SW480 (cell line): ENCODE measurements at regions not wholly inside any gene's neighbourhood (a gene's known extent, or its start where the extent isn't known, plus 50 kb on each side); places are given as distances from the start of the nearest gene placed in this dataset.
"Not testable (repeated sequence)": the region's sequence is repeated elsewhere in the genome, so short reads cannot be mapped to it uniquely, and the experiment has no call there.

Experiments used
- DNase-seq: peaks from one replicate; pipeline ENCODE4 v3.0.0-alpha.2; 2016; ENCODE audit warnings: low spot score

DNA sequence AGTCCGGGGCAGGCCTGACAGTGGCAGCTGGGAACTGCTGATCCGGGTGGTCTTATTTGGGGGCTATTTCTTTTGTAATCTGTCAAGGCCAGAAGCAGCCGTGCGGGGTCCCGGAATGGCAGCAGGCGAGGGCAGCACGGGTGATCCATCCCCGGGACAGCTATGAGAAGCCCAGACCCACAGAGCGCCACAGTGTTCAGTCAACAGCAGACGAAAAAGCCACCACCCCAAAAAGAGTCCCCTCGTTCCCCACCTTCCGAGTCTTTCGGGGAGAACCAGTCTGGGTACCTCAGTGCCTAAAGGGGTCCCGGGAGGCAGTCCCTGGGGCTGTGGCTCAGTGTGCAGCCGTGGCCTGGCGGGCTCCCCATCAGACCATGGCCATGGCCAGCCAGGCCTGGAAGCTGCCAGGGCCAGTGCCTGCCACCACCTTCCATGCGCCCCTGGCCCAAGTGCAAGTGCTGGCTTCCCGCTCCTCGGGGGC is 125.1 kb upstream of the KCTD7 start:
- DNase-seq, result no peak

DNA sequence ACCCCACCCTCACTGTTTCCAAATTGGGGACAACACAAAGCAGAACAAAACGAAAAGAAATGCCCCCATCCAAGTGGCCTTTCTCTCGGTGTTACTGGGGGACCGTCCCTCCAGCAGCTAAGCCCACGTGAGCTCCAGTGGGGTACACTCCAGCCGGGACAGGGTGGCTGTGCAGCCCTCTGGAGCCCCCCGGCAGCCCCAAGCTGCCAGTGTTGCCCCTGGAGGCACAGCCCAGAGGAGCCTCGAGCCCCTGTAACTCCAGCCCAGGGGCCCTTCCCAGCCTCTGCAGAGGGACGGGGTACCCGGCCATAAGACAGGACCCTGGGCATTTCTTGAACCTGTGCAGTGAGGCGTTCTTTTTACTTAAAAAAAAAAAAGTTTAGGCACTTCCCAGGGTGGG is 124.5 kb upstream of the KCTD7 start:
- no peak for DNase-seq

DNA sequence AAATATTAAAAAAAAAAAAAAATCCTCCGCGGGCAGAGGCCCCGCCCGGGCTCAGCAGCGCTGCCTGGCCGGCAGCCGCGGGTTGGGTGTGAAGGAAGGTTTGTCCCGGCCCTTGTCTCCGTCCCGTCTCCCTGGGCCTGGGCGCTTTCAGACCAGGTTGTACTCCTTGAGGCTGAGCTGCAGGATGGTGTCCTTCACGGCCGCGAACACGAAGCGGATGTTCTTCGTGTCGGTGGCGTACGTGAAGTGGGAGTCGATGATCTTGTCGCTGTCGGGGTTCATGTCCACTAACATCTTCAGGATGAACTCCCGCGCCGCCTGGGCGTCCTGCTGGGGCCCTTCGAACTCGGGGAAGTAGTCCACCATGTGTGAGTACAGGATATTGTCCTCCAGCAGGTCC is 123.7 kb upstream of the KCTD7 start:
- no peak for DNase-seq

DNA sequence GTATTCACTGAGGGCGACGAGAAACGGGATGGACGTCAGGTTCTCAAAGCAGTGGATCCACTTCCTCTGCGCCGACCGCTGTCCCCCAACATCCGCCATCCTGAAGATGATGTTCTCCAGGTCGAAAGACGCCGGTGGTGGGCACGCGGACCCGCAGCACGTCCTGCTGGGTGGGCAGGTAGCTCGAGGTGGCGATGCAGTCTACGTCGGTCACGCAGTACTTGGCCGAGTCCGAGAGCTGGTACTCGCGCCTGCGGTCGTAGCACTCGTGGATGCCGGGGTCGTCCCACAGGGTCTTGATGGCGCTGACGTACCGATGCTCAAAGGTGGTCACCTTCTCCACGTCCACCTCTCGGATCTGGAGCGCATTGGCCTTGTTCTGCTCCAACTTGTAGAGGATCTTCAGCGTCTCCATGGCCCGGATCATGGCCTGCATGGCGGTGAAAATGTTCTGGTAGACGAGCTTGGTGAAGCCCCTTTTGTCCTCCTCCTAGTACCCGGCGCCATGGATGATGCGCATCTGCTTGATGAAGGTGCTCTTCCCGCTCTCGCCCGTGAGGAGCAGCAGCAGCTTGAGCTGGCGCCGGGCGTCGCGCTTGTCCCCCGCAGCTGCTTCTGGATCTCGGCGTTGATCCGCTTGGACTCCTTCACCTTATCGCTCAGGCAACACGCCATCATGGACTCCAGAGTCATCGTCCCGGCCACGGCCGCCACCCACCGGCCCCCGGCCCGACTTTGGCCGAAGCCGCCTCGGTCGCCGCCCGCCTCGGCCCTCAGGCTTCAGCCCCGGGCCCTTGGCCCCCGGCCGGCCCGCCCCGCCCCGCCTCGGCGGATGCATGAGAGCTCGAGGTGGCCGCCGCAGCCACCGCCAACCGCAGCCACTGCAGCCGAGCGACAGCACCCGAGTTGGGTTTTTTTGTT is 122.9 kb upstream of the KCTD7 start:
- DNase-seq, result no peak

DNA sequence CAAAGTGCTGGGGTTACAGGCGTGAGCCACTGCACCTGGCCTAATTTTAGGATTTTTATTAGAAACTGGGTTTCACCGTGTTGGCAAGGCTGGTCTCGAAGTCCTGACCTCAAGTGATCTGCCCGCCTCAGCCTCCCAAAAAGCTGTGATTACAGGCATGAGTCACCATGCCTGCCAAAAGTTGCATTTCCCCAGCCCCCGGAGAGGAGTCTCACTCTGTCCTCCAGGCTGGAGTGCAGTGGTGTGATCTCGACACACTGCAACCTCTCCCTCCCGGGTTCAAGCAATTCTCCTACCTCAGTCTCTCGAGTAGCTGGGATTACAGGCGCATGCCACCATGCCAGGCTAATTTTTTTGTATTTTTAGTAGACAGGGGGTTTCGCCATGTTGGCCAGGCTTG is 122.0 kb upstream of the KCTD7 start:
- not testable (repeated sequence) for DNase-seq

DNA sequence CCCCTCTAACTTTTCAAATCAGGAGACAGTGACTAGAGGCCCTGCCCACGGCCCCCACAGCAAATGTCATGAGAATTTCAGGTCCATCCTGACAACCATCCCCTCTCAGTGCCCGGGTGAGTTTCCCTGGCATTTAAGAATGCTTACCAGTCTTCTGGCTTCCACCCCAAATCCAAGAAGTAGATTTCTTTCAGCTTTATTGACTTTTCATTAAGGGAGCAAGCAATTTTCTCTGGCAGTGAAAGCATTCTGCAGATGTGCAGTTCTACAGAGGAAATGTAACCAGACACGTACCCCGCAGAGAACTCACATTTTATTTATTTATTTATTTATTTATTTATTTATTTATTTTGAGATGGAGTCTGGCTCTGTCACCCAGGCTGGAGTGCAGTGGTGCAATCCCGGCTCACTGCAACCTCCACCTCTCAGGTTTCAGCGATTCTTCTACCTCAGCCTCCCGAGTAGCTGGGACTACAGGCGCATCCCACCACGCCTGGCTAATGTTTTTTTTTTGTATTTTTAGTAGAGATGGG is 120.9 kb upstream of the KCTD7 start:
- no peak for DNase-seq

DNA sequence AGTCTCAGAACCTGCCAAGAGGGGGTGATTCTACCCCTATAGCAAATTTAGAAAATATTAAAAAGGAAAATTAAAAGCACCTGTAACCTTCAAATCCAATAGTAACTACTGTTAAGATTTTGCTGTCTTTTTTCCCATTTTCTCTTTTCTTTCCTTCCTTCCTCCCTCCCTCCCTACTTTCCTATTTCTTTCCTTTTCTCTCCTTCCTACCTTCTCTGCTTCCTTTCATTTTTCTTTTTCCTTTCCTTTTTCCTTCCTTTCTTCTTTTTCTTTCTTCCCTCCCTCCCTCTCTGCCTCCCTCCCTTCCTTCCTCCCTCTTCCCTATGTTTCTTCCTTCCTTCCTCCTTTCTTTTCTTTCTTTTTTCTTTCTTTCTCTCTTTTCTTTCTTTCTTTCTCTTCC is 120.2 kb upstream of the KCTD7 start:
- no peak for DNase-seq

DNA sequence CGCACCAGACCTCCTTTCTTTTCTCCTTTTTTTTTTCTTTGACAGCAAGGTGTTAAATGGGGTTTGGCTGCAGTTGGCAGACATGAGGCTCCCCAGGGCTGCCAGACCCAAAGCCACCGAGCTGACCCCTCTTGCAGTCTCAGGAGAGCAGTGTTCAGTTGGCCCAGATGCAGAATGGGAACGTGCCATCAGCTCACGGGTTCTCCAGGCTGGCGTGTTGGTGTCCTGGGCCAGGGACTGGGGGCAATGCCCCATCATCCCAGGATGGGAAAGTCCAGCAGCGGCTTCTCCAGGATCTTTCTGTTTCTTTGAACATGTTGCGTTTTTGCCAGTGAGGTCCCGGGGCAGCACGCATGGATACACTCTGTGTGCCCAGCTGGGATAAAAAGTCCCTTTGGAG is 114.6 kb upstream of the KCTD7 start:
- no peak for DNase-seq

DNA sequence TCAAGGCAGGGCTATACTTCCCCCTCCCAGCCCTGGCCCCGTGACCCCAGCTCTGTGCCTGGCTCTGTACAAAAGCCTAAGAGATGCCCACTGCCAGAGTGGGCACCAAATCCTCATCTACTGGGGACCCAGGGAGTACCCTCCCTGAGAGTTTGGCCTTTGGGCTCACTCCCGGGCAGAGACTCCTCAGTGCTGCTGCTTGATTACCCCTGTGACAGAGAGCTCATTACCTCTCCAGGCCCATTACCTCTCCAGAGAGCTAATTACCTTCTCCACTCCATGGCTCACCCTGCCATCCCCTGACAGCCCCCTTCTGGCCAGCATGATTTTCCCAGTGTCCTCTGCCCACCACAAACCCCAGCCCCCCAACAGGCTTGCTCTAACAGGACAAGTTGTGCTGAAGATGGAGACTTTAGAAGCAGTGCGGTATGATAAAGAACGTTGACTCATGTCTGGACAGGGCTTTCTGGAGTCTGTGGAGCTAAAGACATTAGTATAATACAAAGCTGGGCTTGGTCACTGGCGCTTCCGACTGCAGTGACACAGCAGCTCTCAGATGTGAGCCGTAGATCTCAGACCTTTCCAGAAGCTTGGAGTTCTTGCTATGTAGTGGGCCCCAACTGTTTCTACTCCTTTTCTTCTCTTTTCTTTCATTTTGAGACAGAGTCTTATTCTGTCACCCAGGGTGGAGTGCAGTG is 111.3 kb upstream of the KCTD7 start:
- no peak for DNase-seq

DNA sequence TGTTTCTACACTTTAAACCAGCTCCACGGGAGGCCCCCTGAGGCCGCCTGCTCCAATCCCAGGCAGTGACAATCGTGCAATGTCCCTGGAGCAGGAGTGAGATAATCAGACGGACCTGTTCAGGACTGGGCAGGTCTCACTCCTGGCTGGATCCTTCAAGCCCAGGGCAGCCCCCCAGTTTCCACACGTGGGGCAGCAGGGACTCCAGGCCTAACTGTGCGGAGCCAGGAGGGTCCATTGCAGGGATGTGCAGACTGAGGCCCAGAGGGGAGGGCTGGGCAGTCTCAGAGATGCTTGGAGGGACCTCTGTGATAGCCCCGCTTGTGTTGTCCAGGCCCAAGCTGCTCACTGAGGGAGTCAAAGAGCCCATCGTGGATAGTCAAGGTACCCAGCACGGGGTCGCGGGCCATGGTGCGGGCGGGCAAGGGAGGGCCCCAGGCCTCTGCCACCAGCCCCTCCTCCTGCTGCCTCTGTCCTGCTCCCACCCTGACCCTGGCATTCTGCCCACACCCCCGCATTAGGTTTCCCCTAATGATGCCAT is 110.5 kb upstream of the KCTD7 start:
- no peak for DNase-seq

DNA sequence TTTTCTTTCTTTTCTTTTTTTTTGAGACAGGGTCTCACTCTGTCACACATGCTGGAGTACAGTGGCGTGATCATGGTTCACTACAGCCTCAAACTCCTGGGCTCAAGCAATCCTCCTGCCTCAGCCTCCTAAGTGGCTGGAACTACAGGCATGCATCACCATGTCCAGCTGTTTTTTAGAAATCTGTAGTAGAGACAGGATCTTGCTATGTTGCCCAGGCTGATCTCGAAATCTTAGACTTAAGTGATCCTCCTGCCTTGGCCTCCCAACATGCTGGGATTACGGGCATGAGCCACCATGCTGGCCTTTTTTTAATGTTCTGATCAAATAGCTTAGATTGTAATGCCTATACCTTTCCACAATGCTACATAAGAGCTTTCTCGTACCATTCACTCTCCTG is 107.0 kb upstream of the KCTD7 start:
- no peak for DNase-seq

DNA sequence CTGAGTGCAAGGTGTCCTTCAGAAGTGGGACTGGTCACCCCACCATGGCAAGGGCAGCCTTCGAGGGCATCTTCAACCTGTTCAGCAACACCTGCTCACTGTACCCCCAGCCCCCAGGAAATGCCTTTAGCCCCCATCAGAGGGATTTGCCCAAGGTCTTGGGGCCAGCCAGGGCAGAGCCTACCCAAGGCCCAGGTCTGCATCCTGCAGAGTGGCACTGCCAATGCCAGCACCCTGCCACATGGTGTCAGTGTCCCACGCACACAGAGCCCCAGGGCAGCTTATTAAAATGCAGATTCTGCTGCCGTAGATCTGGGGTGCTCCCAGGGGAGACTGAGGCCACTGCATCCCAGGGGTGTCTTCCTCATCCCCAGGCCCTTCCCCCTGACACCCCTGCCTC is 106.2 kb upstream of the KCTD7 start:
- DNase-seq, result no peak

DNA sequence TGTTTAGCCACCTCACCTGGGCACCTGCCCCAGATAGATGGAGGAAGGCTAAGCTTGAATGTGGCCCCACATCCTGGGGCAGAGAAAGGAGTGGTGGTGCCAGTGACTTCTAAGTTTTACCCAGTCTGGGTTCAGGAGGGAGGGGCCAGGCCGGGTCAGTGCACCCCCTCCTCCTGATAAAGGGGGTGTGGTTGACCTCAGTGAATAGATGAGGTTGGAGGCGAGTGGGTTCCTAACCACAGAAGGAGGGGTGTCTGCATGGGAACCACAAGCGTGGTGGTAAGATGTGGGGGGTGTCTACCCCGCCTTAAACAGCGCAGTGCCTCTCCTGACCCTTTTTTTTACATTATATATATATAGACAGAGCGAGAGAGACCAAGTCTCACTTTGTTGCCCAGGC is 105.3 kb upstream of the KCTD7 start:
- no peak for DNase-seq

DNA sequence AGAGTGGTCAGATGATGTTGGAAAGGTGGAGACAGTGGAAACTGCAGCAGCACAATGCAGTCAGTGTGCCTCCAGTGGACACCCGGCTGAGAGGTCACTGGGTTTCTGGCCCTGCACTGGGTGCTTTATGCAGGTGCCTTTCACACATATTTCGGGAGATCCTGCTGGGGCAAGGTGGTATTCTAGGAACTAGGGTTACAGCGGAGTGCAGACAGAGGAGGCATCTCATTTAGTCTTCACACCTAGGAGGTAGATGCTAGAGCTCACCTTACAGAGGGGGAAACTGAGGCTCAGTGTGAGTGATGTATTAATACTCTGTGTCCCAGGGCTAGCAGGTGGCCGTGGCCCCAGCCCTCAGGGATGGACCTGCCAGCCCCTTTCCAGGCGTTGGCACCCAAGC is 103.9 kb upstream of the KCTD7 start:
- DNase-seq, result no peak

DNA sequence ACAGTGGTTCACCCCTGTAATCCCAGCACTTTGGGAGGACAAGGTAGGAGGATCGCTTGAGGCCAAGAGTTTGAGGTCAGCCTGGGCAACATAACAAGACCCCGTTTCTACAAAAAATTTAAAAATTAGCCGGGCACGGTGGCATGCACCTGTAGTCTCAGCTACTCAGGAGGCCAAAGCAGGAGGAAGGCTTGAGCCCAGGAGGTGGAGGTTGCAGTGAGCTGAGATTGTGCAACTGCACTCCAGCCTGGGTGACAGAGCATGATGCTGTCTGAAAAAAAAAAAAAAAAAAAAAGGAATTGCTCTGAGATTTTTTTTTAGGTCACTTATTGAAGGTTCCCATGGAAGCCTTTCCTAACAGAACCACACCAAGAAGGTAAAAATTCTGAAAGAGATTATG is 101.9 kb upstream of the KCTD7 start:
- DNase-seq, result not testable (repeated sequence)

DNA sequence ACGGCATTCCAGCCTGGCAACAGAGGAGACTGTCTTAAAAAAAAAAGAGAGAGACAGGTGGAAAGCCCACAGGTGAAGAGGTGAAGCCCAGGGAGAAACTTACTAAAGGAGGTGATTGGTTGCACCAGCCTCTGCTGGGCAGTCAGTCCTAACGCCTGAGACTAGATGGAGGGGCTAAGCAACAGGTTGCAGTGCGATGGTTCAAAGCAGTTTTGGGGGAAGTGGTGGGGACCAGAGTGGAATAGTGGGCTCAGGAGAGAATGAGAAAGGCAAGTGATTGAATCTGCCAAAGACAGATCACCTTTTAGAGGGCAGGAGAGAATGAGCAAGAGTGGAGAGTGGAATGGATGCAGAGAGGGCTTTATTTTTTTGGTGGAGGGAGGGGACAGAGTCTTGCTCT is 100.0 kb upstream of the KCTD7 start:
- DNase-seq, result no peak

DNA sequence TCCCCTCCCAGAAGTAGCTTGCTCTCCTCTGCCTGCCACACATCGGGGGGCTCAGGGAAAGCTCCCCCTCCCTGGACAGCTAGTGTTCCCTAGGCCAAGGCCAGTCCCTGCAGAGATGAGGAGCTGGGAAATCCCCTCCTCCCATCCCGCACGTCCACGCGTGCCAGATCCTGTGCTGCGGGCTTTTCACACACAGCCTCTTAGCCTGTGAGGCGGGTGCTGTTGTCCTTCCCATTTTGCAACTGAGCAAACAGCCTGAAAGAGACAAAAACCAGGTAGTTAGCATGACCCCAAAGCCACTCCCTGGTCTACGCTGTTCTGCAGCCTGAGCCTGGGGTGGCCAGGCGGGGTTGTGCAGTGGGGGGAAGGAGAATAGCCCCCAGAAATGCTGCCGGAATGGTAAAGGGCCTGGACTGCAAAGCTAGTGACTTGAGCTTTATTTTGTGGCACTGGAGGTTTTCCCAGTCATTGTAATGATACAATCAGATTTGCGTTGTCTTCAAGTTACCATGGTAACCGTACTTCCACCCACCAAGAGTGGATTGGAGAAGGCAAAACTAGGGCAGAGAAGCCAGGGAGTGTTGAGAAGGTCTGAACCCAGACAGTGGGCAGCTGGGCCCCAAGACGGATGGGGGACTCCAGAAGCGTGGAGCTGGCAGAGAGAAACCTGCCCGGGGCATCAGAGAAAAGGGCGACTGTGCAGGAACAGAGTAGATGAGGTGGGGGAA is 98.6 kb upstream of the KCTD7 start:
- no peak for DNase-seq

DNA sequence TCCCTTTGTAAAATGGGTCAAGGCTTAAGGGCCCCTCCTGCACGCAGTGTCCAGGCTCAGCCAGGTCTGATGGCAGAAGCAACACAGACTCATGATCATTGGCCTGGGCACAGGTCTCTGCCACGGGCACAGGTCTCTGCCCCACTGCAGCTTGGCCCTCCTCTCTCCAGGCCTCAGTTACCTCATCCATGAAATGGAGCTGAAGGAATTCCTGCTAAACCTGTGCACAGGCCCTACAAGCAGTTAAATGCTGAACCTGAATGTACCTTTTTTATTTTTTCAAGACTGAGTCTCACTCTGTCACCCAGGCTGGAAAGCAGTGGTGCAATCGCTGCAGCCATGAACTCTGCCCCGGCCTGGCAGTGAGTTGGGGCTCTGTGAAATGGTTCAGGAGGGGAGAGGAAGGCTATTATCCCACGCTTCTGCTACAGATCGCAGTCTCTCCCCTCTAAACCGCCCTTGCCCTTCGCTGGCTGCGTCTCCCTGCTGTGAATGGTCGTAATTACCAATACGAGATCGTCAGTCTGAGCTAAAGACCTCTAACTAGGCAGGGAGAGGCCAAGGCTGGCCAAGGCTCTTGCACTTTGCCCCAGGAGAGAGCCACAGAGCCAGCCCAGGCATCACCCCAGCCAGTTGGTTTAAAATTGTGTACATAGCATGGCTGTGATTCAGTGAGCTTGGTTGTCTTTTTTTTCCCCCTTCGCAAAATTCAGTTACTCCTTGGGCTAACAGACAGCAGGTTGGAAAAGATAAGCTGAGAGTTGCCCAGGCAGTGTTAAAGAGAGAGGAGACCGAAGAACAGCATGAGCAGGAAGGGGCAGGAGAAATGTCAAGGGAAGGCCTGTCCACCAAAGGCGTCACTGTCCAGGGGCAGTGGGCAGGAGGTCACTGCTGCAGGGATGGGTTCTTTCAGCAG is 93.0 kb upstream of the KCTD7 start:
- DNase-seq, result no peak

DNA sequence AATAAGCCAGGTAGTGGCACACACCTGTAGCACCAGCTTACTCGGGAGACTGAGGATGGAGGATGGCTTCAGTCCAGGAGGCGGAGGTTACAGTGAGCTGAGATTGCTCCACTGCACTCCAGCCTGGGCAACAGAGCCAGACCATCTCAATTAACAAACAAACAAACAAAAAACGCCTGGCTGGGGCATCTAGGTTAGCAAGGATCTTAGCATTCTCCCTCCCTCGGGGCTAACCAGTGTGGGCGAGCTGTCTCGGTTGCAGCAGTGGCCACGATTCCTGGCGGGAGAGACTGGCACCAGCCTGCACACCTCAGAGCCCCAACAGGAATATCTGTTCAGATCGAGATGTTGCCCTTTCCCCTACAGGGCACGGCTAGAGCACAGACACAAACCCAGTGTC is 91.3 kb upstream of the KCTD7 start:
- DNase-seq, result no peak

DNA sequence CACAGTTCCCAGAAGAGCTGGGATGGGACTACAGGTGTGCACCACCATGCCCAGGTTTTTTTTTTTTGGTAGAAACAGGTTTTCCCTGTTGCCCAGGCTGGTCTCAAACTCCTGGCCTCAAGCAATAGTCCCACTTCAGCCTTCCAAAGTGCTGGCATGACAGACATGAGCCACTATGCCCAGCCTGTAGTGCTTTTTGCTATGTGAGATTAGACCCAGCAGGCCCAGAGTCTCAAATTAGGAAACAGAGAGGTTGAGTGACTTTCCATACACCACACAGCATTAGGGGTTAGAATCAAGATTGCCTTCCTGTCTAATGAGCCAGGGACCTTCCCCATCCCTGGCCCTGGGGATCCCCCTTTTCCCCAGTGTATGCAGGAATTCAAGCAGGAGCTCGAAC is 90.8 kb upstream of the KCTD7 start:
- no peak for DNase-seq

DNA sequence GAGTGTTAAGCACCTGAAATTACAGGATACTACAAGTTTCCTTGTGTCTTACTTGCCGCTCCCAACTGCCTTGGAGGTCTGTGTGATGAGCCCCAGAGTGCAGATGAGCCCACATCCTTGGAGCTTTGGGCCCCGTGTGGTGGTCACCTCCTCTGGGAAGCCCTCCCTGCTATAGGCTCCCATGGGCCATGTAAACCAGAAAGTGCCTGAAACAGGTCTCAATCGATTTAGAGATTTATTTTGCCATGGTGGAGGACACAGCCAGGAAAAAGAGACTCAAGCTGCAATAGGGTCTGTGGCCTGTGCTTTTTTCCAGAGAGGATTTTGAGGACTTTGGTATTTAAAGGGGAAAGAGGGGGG is 89.4 kb upstream of the KCTD7 start:
- no peak for DNase-seq
